HG03060 (cell line): ENCODE measurements at regions not wholly inside any gene's neighbourhood (a gene's known extent, or its start where the extent isn't known, plus 50 kb on each side); places are given as distances from the start of the nearest gene placed in this dataset.
"Not testable (repeated sequence)": the region's sequence is repeated elsewhere in the genome, so short reads cannot be mapped to it uniquely, and the experiment has no call there.

Source experiments
- ATAC-seq: cut with Tn5 transposase; IDR thresholded peaks from one replicate; pipeline ENCODE4 v1.9.1; 2021; ENCODE audit warnings: low read depth, moderate number of reproducible peaks; ENCODE audit not compliant: unreplicated experiment

- no peak for ATAC-seq
These were observed 54.7 kb upstream of the PGM2 start for GRCh38 chr4:37771771-37772170.

- no peak for ATAC-seq
These were observed 56.5 kb upstream of the PGM2 start for GRCh38 chr4:37770016-37770415.

GRCh38 chr4:37769391-37769989, 57.0 kb upstream of the PGM2 start:
- ATAC-seq, result no peak

GRCh38 chr4:37767546-37767945, 58.9 kb upstream of the PGM2 start:
- ATAC-seq, result no peak

- ATAC-seq, result no peak
These were observed 59.5 kb upstream of the PGM2 start for GRCh38 chr4:37767019-37767418.

- peak; percentile 70 for ATAC-seq
These were observed 60.7 kb upstream of the PGM2 start for GRCh38 chr4:37765741-37766140.

- no peak for ATAC-seq
These were observed 62.7 kb upstream of the PGM2 start for GRCh38 chr4:37763831-37764230.

- ATAC-seq, result no peak
These were observed 63.5 kb upstream of the PGM2 start for GRCh38 chr4:37762991-37763368.

- ATAC-seq, result no peak
These were observed 64.0 kb upstream of the PGM2 start for GRCh38 chr4:37762294-37762990.

GRCh38 chr4:37760840-37761239, 65.6 kb upstream of the PGM2 start:
- ATAC-seq, result no peak

- no peak for ATAC-seq
These were observed 66.7 kb upstream of the PGM2 start for GRCh38 chr4:37759833-37760232.

- no peak for ATAC-seq
These were observed 68.3 kb upstream of the PGM2 start for GRCh38 chr4:37758226-37758625.

- no peak for ATAC-seq
These were observed 68.7 kb upstream of the PGM2 start for GRCh38 chr4:37757761-37758160.

GRCh38 chr4:37757121-37757520, 69.4 kb upstream of the PGM2 start:
- no peak for ATAC-seq

- no peak for ATAC-seq
These were observed 68.4 kb upstream of the RELL1 start for GRCh38 chr4:37754410-37755185.

GRCh38 chr4:37749398-37749988, 63.3 kb upstream of the RELL1 start:
- no peak for ATAC-seq

- no peak for ATAC-seq
These were observed 62.3 kb upstream of the RELL1 start for GRCh38 chr4:37748485-37748884.

- no peak for ATAC-seq
These were observed 61.7 kb upstream of the RELL1 start for GRCh38 chr4:37747772-37748330.

- not testable (repeated sequence) for ATAC-seq
These were observed 60.7 kb upstream of the RELL1 start for GRCh38 chr4:37746852-37747251.

- no peak for ATAC-seq
These were observed 59.8 kb upstream of the RELL1 start for GRCh38 chr4:37745946-37746345.

GRCh38 chr4:37742149-37742548, 56.0 kb upstream of the RELL1 start:
- ATAC-seq, result no peak
